Cardiac fibroblast (primary cell): ENCODE measurements at regions not wholly inside any gene's neighbourhood (a gene's known extent, or its start where the extent isn't known, plus 50 kb on each side); places are given as distances from the start of the nearest gene placed in this dataset.

Source experiments
- DNase-seq, 2 donors: peaks; one replicate each; pipeline versions ENCODE4 v3.0.0 to v3.0.0-alpha.2; 2010; ENCODE audit warnings: low read depth in 2 of 2
- H3K4me3 ChIP-seq, 2 donors: replicated peaks in 1 of 2; 1 replicate in 1 of 2; 2 replicates in 1 of 2; pipeline ENCODE4 v1.5.1; 2011; ENCODE audit warnings: low read depth in 2 of 2, low read length in 2 of 2, mild to moderate bottlenecking in 2 of 2, moderate library complexity in 1 of 2
- TF ChIP-seq, protein P1 (sequence below): IDR thresholded peaks from one replicate; pipeline ENCODE4 v1.5.1; 2011; ENCODE audit warnings: low read depth, mild to moderate bottlenecking, low read length, inconsistent platforms

DNA sequence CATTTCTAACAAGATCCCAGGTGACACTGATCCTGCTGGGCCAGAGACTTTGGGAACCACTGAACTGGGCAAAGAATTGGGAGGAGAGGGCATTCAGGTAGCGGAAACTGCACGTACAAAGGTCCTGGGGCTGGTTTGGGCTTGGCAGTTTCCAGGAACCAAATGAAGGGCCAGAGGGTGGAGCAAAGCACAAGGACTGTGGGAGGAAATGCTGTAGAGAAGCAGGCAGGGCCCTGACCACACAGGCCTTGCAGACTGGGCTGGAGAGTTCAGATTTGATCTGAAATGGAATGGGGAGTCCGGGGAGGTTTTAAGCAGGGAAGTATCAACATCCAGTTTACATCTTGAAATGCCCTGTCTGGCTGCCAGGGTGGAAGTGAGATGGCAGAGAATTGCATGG, 195.1 kb downstream of the PHETA1 start:
- H3K4me3 ChIP-seq = no peak overlapping the region
- TF ChIP-seq, protein P1, sequence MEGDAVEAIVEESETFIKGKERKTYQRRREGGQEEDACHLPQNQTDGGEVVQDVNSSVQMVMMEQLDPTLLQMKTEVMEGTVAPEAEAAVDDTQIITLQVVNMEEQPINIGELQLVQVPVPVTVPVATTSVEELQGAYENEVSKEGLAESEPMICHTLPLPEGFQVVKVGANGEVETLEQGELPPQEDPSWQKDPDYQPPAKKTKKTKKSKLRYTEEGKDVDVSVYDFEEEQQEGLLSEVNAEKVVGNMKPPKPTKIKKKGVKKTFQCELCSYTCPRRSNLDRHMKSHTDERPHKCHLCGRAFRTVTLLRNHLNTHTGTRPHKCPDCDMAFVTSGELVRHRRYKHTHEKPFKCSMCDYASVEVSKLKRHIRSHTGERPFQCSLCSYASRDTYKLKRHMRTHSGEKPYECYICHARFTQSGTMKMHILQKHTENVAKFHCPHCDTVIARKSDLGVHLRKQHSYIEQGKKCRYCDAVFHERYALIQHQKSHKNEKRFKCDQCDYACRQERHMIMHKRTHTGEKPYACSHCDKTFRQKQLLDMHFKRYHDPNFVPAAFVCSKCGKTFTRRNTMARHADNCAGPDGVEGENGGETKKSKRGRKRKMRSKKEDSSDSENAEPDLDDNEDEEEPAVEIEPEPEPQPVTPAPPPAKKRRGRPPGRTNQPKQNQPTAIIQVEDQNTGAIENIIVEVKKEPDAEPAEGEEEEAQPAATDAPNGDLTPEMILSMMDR = no peak
- DNase-seq = no peak

DNA sequence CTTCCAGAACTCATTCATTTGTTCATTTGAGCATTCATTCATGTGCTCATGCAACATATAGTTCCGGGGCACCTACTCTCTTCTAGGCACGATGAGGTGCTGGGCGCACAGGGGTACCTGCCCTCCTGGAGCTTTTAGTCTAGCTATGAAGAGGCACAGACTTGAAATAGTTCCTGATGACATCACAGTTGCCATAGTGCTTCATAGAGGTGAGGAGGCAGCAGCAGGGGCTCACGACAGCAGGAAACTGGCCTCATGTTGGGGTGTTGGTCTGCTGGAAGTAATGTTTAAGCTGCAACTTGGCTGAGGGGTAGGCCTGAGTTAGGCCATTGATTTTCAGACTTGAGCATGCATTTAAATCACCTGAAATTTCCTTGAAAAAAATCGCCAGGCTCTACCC, 195.5 kb downstream of the PHETA1 start:
- TF ChIP-seq, protein P1 = no peak
- no peak overlapping the region for H3K4me3 ChIP-seq
- DNase-seq = no peak

DNA sequence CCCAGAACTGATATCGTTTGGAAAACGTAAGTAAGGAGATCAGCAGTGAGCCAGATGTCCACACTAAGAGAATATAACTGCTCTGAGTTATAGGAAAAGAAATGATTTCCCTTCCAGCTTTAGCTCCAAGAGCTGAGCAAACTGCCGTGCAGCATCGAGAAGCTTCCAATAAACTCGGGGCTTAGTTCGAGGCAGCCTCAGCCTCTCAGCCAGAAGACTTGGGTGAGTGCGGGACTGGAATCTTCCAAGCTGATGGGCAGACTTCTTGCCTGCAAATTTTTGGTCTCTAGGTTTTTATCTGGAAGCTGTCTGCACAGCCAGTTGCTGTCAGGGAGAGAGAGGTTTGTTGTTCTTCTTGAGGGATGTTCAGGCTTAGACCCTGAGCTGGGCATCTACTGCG, 196.1 kb downstream of the PHETA1 start:
- TF ChIP-seq, protein P1 = no peak
- H3K4me3 ChIP-seq = no peak overlapping the region
- DNase-seq = no peak

DNA sequence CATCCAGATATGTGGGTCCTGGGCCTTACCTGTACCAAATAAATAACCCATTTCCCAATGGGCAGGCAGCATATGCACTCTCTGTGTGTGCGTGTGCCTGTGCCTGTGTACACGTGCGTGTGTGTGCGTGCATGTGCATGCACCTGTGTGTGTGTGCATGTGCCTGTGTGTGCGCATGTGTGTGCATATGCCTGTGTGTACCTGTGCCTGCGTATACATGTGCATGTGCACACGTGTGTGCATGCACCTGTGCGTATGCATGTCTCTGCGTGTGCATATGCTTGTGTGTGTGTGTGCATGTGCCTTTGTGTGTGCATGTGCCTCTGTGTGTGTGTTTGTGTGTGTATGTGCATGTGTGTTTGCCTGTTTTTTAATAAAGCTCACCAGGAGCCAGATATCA, 197.1 kb downstream of the PHETA1 start:
- TF ChIP-seq, protein P1 = no peak
- no peak for DNase-seq
- H3K4me3 ChIP-seq = no peak overlapping the region

DNA sequence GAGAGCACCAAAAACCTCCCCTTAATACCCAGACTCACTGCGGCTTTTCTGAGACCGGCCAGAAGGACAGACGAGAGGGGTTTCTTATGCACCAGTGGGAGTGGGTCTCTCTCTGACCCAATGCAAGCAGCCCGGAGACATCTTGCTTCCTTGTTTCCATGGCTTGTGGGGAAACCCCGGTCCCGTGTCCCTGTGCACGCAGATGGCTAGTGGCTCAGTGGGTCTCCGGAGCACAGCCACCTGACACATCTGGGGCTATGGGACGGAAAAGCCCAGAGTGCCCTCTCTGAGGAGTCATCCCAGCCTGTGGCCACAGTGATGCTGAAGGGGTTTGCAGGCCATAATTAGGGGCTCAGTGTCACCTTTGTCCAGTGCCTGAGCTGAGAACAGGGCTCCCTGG, 197.6 kb downstream of the PHETA1 start:
- DNase-seq = no peak
- H3K4me3 ChIP-seq = no peak overlapping the region
- TF ChIP-seq, protein P1 = no peak

DNA sequence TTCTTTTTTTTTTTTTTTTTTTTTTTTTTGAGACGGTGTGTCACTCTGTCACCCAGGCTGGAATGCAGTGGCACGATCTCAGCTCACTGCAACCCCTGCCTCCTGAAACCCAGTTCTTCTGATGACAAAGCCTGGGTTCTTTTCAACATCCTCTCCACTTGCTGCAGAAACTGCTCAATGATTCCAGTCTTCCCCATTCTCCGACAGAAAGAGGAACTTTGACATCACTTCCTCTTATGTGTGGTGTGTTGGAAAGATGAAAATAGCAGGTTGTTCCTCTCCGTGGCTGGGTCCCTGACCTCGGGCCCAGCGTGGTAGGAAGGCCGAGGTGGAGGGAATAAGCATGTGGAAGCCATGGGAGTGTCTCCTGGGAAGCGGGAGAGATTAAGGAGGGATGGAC, 198.4 kb downstream of the PHETA1 start:
- TF ChIP-seq, protein P1 = no peak
- DNase-seq = no peak
- H3K4me3 ChIP-seq = no peak overlapping the region

DNA sequence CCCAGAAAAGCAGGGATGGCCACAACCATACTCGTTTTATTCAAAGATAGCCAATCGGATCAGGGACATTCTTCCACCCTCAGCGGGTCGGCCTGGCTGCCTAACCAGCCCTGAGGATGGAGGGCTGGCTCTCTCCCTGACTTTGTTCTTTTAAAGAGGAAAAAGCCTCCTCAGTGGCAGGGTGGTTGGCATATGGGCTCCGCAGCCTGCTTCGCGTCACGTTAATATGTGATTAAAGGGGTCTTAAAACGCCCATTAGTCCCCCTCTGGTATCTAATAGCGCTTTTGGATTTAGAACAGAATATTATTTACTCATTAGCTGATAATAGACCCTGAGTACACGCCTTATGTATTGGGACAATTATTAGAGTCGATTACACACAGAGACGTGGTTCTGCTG, 199.4 kb downstream of the PHETA1 start:
- TF ChIP-seq, protein P1 = no peak
- no peak for DNase-seq
- no peak overlapping the region for H3K4me3 ChIP-seq
